GM23248 (cell line): ENCODE measurements at regions not wholly inside any gene's neighbourhood (a gene's known extent, or its start where the extent isn't known, plus 50 kb on each side); places are given as distances from the start of the nearest gene placed in this dataset.

ENCODE experiments used
- EZH2 ChIP-seq: fragments of 200-600 bp; sonication (generic); IDR thresholded peaks from 2 replicates; pipeline ENCODE4 v1.6.1; 2018; ENCODE audit warnings: antibody characterized with exemption, mild to moderate bottlenecking; ENCODE audit not compliant: insufficient read depth, poor library complexity, severe bottlenecking
- EZH2phosphoT487 ChIP-seq: fragments of 200-600 bp; sonication (generic); IDR thresholded peaks from 2 replicates; pipeline ENCODE4 v1.6.1; 2018; ENCODE audit warnings: antibody characterized with exemption, moderate library complexity, mild to moderate bottlenecking, low read depth; ENCODE audit not compliant: insufficient read depth

GRCh38 chr2:139083121-139083520 lies 302.9 kb upstream of the NXPH2 start:
- no peak for TF ChIP-seq EZH2
- TF ChIP-seq EZH2phosphoT487: no peak
